T follicular helper cell (primary cell): ENCODE measurements at regions not wholly inside any gene's neighbourhood (a gene's known extent, or its start where the extent isn't known, plus 50 kb on each side); places are given as distances from the start of the nearest gene placed in this dataset.
A peak's percentile ranks its signal among the peaks of the same experiment; 100 is the strongest.

ENCODE experiments used
- DNase-seq: peaks from one replicate; pipeline ENCODE4 v3.0.0-alpha.2; 2020; ENCODE audit warnings: low read depth

GRCh38 chr5:73395256-73395655 lies 53.3 kb downstream of the FOXD1 start:
- DNase-seq, result no peak

- DNase-seq, result no peak
Observed at GRCh38 chr5:73394610-73395009, 54.0 kb downstream of the FOXD1 start.

GRCh38 chr5:73393611-73394489 lies 54.7 kb downstream of the FOXD1 start:
- no peak for DNase-seq

- no peak for DNase-seq
Observed at GRCh38 chr5:73392775-73393174, 55.8 kb downstream of the FOXD1 start.

- no peak for DNase-seq
Observed at GRCh38 chr5:73391441-73391881, 57.1 kb downstream of the FOXD1 start.

- no peak for DNase-seq
Observed at GRCh38 chr5:73390972-73391371, 57.6 kb downstream of the FOXD1 start.

GRCh38 chr5:73388740-73389139 lies 59.8 kb downstream of the FOXD1 start:
- no peak for DNase-seq

GRCh38 chr5:73388306-73388684 lies 60.3 kb downstream of the FOXD1 start:
- no peak for DNase-seq

- DNase-seq, result peak; percentile 65
Observed at GRCh38 chr5:73387601-73388305, 60.8 kb downstream of the FOXD1 start.

- DNase-seq, result no peak
Observed at GRCh38 chr5:73387149-73387591, 61.4 kb downstream of the FOXD1 start.

GRCh38 chr5:73384861-73385260 lies 63.7 kb downstream of the FOXD1 start:
- DNase-seq, result no peak

- no peak for DNase-seq
Observed at GRCh38 chr5:73382401-73382740, 66.2 kb downstream of the FOXD1 start.

GRCh38 chr5:73381590-73382400 lies 66.8 kb downstream of the FOXD1 start:
- DNase-seq, result no peak

- DNase-seq, result no peak
Observed at GRCh38 chr5:73380710-73381589, 67.6 kb downstream of the FOXD1 start.

- no peak for DNase-seq
Observed at GRCh38 chr5:73380041-73380440, 68.5 kb downstream of the FOXD1 start.

GRCh38 chr5:73379435-73379834 lies 69.1 kb downstream of the FOXD1 start:
- no peak for DNase-seq

- no peak for DNase-seq
Observed at GRCh38 chr5:73378765-73379164, 69.8 kb downstream of the FOXD1 start.

GRCh38 chr5:73378070-73378469 lies 70.5 kb downstream of the FOXD1 start:
- DNase-seq, result no peak

- no peak for DNase-seq
Observed at GRCh38 chr5:73376618-73377170, 71.9 kb downstream of the FOXD1 start.

- no peak for DNase-seq
Observed at GRCh38 chr5:73375949-73376348, 72.6 kb downstream of the FOXD1 start.

GRCh38 chr5:73375191-73375545 lies 73.4 kb downstream of the FOXD1 start:
- no peak for DNase-seq
